Stimulated activated memory B cell treated with anti-CD40 and anti-IgM and Interleukin-4, amounts not matched to agents 10 μg/mL and 1 μg/mL and 100 μg/mL, for 72 hours (primary cell): ENCODE measurements at regions not wholly inside any gene's neighbourhood (a gene's known extent, or its start where the extent isn't known, plus 50 kb on each side); places are given as distances from the start of the nearest gene placed in this dataset.

ENCODE experiments used
- ATAC-seq: fragments of 150-1000 bp; cut with Tn5 transposase; 2 replicates; pipeline ENCODE4 v1.10.0; 2021
- H3K27ac Mint-ChIP-seq: one replicate; pipeline ENCODE4 v1.8.0; 2022; ENCODE audit warnings: mild to moderate bottlenecking, mixed read lengths
- H3K27me3 Mint-ChIP-seq: one replicate; pipeline ENCODE4 v1.8.0; 2022; ENCODE audit warnings: mixed read lengths
- H3K36me3 Mint-ChIP-seq: one replicate; pipeline ENCODE4 v1.8.0; 2022; ENCODE audit warnings: mixed read lengths
- H3K4me1 Mint-ChIP-seq: one replicate; pipeline ENCODE4 v1.8.0; 2022; ENCODE audit warnings: mixed read lengths
- H3K4me3 Mint-ChIP-seq: one replicate; pipeline ENCODE4 v1.8.0; 2022; ENCODE audit warnings: mild to moderate bottlenecking, moderate library complexity, mixed read lengths
- H3K9me3 Mint-ChIP-seq: one replicate; pipeline ENCODE4 v1.8.0; 2022; ENCODE audit warnings: mixed read lengths

DNA sequence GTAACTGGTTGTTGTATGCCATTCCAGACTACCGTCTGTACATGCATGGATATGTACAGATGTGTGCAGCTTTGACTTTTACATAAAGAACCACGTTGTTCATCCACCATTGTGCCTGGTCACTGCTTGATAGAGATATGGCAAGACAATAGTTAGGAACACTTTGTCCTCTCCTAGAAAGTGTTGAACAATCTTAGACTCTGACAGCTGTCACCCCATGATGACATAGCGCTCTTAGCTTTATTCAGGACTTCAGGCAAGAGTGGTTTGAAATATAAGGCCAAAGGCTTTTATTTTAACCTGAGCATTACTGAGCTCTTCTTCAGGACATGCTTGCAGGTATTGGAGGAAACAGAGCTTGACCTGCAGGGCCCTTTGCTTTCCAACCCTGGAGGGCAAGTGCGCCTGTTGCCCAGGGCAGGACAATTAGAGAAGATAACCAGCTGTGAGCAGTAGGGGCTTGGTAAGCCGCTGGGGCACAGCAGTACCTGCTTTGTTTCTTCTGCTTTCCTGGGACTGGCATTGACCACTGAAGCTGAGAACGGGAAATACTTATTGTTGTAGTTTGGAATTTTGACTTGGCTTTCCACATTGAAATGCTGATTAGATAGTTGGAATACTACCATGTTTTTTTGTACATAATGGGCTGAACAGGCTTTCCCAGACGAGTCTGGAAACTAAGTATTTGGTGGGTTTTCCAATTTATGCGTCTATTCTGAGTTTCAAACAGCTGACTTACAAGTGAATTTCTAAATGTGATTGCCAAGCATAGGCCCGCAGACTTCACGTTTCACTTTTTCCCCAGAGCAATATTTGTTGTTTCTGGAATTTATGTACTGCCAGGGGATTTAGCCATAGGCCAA is 51.1 kb downstream of the GARRE1 start:
- no peak for ATAC-seq
- peaks cover 34% of the 10 kb centered on the region for H3K4me1 Mint-ChIP-seq
- no peaks in the 10 kb centered on the region for H3K9me3 Mint-ChIP-seq
- no peak overlapping the region for H3K4me3 Mint-ChIP-seq
- H3K36me3 Mint-ChIP-seq = peaks cover 29% of the 10 kb centered on the region
- no peaks in the 10 kb centered on the region for H3K27me3 Mint-ChIP-seq
- no peak overlapping the region for H3K27ac Mint-ChIP-seq

DNA sequence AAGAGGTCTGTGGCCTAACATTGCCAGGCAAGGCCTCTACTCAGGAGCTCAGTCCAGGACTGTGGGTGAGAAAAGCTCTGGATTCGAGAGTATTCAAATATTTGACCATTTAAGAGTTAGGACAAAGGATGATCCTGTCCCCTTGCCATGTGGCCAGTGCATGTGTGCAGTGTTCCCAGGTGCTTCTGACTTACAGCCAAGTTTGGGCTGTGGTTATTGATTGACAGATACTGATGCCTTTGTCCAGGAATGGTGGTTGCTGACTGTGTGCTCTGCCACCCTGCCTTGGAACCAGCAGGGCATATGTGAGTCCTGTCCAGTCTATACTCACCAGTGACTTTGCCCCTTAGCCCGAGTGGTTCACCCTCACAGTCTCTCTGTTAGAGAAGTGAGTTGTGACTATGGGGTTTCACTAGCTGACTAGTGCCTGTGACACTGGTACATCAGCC is 51.9 kb downstream of the GARRE1 start:
- no peak for ATAC-seq
- Mint-ChIP-seq H3K27me3 (no peaks in the 10 kb centered on the region), H3K9me3 (no peaks in the 10 kb centered on the region), H3K27ac (no peak overlapping the region), H3K36me3 (peaks cover 21% of the 10 kb centered on the region), H3K4me3 (no peak overlapping the region), H3K4me1 (peaks cover 41% of the 10 kb centered on the region)

DNA sequence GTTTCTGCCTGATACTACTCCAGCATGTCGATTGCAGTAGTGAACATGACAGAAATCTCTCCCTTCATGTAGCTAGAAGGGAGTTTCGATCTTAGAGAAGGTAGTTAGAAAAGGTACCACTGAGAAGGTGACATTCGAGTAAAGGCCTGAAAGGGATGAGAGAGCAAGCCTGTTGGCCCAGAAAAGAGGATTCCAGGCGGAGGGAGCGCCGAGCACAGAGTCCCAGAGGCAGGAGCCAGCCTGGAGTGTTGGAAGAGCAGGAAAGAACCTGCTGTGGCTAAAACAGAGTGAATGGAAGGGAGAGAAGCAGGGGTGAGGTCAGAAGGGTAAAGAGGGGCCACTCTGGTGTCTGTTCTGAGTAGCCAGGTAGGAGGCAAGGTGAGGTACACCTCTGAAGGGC is 52.5 kb downstream of the GARRE1 start:
- no peaks in the 10 kb centered on the region for H3K27me3 Mint-ChIP-seq
- no peaks in the 10 kb centered on the region for H3K9me3 Mint-ChIP-seq
- H3K27ac Mint-ChIP-seq = no peak overlapping the region
- no peak for ATAC-seq
- no peak overlapping the region for H3K4me3 Mint-ChIP-seq
- H3K36me3 Mint-ChIP-seq = peaks cover 21% of the 10 kb centered on the region
- H3K4me1 Mint-ChIP-seq = peaks cover 47% of the 10 kb centered on the region

DNA sequence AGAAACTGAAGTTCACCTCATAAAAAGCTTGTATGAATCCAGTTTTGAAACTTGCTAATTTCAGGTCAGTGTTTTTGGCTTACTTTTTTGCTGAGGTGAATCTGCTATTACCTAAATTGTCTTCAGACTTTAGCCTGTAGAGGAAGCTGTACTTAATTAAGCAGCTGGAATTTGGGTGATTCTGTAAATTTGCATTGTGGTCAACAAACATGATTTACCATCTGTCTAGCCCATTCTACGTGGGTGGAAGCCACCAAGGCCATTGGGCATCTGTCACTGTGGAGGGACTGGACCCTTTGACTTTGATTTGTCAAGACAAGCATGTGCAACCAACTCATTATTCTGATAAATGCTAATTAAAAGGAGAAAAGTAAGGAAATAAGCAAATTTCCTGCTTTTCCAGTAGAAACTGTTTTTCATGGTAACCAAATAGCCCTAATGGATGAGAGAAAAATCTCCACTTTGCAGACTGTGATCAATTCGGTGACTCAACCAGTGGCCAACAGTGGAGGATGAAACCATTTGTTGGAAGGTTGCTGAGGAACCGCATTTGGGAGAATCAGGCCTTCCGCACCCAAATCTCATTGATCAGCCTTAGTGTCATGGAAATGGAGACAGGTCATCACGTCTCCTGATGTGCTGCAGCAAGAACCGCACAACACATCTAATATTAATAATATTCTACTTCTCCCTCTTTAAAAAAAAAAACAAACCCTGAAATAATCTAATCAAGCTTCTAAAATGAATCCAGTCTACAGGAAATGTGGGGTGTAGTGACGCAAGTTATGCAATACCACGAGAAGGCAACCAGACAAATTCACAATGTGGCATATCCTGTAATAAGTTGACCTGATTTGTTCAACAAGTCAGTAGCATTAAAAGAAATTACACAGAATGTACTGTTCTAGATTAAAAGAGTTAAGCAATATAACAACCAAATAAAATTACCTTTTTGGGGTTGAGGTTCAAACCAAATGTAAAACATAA is 54.3 kb downstream of the GARRE1 start:
- Mint-ChIP-seq H3K4me3 (no peak overlapping the region), H3K27me3 (no peaks in the 10 kb centered on the region), H3K4me1 (peaks cover 59% of the 10 kb centered on the region), H3K9me3 (no peaks in the 10 kb centered on the region), H3K27ac (peak overlapping the region; percentile 43), H3K36me3 (peaks cover 21% of the 10 kb centered on the region)
- ATAC-seq = no peak

DNA sequence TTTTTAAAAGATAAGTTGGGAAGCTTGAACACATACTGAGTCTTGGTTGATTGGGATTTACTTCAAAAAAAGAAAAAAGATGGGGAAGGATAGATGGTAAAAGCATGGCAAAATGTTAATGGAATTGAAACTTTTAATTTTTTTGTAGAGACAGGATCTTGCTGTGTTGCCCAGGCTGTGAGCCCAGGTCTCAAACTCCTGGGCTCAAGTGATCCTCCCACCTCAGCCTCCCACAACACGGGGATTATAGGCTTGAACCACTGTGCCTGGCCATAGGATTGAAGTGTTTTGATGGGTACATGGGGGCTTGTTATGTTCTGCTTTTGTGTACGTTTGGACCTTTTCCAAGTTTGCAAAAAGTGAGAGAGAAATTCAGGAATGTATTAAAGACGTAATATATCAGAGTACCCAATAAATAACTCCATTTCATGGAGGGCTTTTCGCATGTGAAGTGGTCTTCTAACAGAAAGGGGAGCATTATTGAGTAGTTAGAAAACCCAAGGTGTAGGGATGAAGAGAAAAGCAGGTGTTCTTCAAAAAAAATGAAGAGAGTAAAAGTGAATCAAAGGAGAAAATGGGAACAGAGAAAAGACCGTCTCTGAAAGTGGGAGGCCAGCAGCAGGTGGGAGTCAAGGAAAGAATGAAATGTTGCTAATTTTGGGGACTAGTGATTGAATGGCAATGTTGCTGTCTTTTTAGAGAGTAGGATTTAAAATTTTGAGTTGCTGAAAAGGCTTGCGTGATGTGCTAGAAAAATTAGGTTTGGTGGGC is 55.2 kb downstream of the GARRE1 start:
- no peaks in the 10 kb centered on the region for H3K27me3 Mint-ChIP-seq
- H3K9me3 Mint-ChIP-seq = no peaks in the 10 kb centered on the region
- no peak overlapping the region for H3K4me3 Mint-ChIP-seq
- H3K4me1 Mint-ChIP-seq = peaks cover 64% of the 10 kb centered on the region
- peak overlapping the region; percentile 43 for H3K27ac Mint-ChIP-seq
- H3K36me3 Mint-ChIP-seq = peaks cover 21% of the 10 kb centered on the region
- no peak for ATAC-seq

DNA sequence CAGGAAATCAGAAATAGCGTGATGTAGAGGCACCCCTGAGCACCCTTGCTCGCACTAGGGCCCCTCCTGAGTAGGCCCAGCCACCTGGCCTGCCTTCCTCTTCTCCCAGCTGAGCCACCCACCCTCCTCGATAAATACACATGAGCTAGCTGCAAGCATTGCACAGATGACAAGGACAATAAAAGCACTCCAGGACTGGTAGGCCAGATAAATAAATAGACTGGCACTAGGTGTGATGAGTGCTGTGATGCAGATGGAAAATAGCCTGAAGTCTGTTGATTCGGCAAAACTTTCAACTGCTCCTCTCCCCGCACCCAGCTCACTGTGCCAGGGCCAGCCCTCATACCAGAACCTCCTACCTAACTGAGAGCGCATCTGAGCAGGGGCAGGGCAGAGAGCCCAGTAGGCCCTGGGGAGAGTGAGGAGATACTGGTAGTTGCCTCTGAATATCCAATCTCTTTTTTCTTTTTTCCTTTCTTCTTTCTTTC is 54.5 kb upstream of the GPI start:
- Mint-ChIP-seq H3K27ac (peak overlapping the region; percentile 43), H3K27me3 (no peaks in the 10 kb centered on the region), H3K4me1 (peaks cover 72% of the 10 kb centered on the region), H3K4me3 (no peak overlapping the region), H3K36me3 (peaks cover 14% of the 10 kb centered on the region), H3K9me3 (no peaks in the 10 kb centered on the region)
- ATAC-seq = peak; percentile 52

DNA sequence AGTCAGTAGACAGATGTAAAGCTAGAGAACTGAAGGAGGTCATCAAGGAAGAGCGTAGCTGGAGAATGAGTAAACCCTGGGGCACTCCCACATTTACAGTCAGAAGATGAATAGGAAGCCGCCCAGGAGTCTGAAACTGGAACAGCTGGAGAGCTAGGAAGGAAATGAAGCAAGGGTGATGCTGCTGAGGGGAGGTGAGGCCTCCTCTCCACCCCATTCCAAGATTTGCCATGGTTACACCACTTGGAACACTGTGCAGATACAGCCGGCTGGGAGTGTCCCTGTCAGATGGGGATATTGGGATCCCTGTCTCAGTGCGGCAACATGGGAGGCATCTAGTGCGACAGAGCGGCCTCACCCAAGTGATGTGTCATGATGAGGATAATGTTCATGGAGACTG is 51.8 kb upstream of the GPI start:
- H3K4me3 Mint-ChIP-seq = no peak overlapping the region
- peaks cover 81% of the 10 kb centered on the region for H3K4me1 Mint-ChIP-seq
- H3K27ac Mint-ChIP-seq = no peak overlapping the region
- H3K36me3 Mint-ChIP-seq = peaks cover 7% of the 10 kb centered on the region
- no peak for ATAC-seq
- H3K9me3 Mint-ChIP-seq = no peaks in the 10 kb centered on the region
- no peaks in the 10 kb centered on the region for H3K27me3 Mint-ChIP-seq

DNA sequence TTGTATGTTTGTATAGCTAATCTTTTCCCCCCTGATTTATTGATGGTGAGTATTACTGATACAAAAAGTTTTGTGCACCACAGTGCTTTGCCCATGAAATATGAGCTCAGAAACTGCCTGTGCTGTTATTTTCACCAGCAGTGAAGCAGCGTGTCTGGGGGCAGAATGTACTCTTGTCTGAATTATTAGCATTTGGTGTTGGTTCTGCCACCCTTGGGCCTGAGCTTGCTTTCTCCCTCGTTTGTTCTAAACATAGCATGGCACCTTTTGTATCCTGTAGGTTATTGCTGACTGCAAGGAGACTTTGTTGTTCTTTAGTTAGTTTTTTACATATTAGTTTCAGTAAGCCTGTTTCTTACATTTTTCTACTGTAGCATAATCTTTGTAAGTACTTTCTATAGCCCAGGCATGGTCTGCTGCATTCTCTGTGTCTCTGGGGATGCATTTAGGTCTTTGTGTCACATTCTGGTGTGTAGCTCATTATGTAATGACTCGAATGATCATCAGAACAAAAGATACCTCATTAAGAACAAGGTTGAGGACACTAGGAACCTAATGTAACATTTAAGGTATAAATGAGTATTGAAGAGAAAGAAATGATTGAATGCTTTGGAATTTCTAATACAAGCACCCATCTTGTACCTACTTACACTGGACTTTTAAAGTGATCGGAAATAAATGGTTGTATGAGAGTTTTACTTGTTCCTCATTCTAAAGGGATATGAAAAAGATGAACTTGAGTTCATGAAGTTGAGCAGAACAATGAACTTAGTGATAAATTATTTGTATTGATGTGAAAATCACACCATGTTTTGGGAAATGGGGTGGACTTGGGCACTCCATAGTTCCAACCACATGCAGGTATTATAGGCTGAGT is 50.3 kb upstream of the GPI start:
- Mint-ChIP-seq H3K36me3 (no peaks in the 10 kb centered on the region), H3K27me3 (no peaks in the 10 kb centered on the region), H3K9me3 (no peaks in the 10 kb centered on the region), H3K4me3 (peak overlapping the region; percentile 30), H3K4me1 (peaks cover 77% of the 10 kb centered on the region), H3K27ac (peak overlapping the region; percentile 76)
- peak; percentile 82 for ATAC-seq
